ENCODE measurements at regions not wholly inside any gene's neighbourhood (a gene's known extent, or its start where the extent isn't known, plus 50 kb on each side); places are given as distances from the start of the nearest gene placed in this dataset.

- TF ChIP-seq PATZ1 (CRISPR knock-in tag; IDR thresholded peaks at IDR 0.05; ENCODE audit: borderline replicate concordance), result no peak
- TF ChIP-seq TCF4 (CRISPR knock-in tag; IDR thresholded peaks at IDR 0.05; ENCODE audit: borderline replicate concordance), result no peak
- no peak for TF ChIP-seq ZNF70 (CRISPR knock-in tag; IDR thresholded peaks at IDR 0.05)
- TF ChIP-seq BACH2 (CRISPR knock-in tag; IDR thresholded peaks at IDR 0.05; ENCODE audit: borderline replicate concordance), result no peak
Measured at GRCh38 chr3:6110451-6110850, 750.5 kb upstream of the GRM7 start.
